K562 (cell line): ENCODE measurements at regions not wholly inside any gene's neighbourhood (a gene's known extent, or its start where the extent isn't known, plus 50 kb on each side); places are given as distances from the start of the nearest gene placed in this dataset.

Source experiments
- ATAC-seq: fragments of 200-7000 bp; cut with Tn5 transposase; 3 replicates; pipeline ENCODE4 v1.9.1; 2020; ENCODE audit warnings: moderate library complexity
- BruUV-seq: library from RNA; stranded (reverse); fragments of 400-500 nt; replicated peaks from 2 replicates; lab custom pipeline; 2021; lab: Mats Ljungman, UMichigan
- CTCF ChIA-PET: fragments of 300-600 bp; formaldehyde crosslinking; extraction: SDS; loops from one replicate; lab custom pipeline; 2021; ENCODE audit warnings: low intra/inter-chr PET ratio; lab: Yijun Ruan, JAX
- POLR2A ChIA-PET: fragments of 300-600, 350-650 bp; sonication (Branson Sonifier 250); formaldehyde crosslinking; extraction: SDS; loops from one replicate; lab custom pipeline; 2021; ENCODE audit warnings: antibody characterized with exemption, inconsistent platforms; lab: Yijun Ruan, JAX
- DNase-seq, 4 experiments: peaks; one replicate each; pipeline versions ENCODE4 v3.0.0 to v3.0.0-alpha.2; 2011 to 2018; ENCODE audit warnings: low spot score in 3 of 4, mixed read lengths in 3 of 4; ENCODE audit errors: extremely low read depth in 1 of 4
- FAIRE-seq: peaks from 2 replicates; lab custom pipeline; 2011; peaks lifted over from hg19 to GRCh38; lab: Jason Lieb, UNC
- H2AFZ ChIP-seq: 2 replicates; pipeline ENCODE4 v1.6.0; 2011; ENCODE audit warnings: low read depth, low read length, control low read depth, inconsistent platforms
- H3K27ac ChIP-seq: fragments of 200-600 bp; 3 replicates; pipeline ENCODE4 v1.8.0; 2011; ENCODE audit warnings: low read depth, mild to moderate bottlenecking, control low read depth, inconsistent platforms, low read length, moderate library complexity, mixed read lengths; ENCODE audit errors: extremely low read depth
- H3K27me3 ChIP-seq, 2 experiments: fragments of 300-600 bp in 1 of 2; 2 replicates in 1 of 2; 3 replicates in 1 of 2; pipeline versions ENCODE4 v1.6.0 to v1.8.0; 2011; ENCODE audit warnings: inconsistent platforms in 2 of 2, low read length in 2 of 2, mild to moderate bottlenecking in 1 of 2, mixed read lengths in 1 of 2, moderate library complexity in 1 of 2; ENCODE audit not compliant: control insufficient read depth in 2 of 2, insufficient read depth in 2 of 2
- H3K36me3 ChIP-seq: fragments of 300-600 bp; 3 replicates; pipeline ENCODE4 v1.8.0; 2011; ENCODE audit warnings: mild to moderate bottlenecking, low read length, inconsistent platforms; ENCODE audit not compliant: control insufficient read depth, insufficient read depth
- H3K4me1 ChIP-seq, 2 experiments: fragments of 200-600 bp in 1 of 2; replicated peaks in 1 of 2; 2 replicates in 1 of 2; 3 replicates in 1 of 2; pipeline versions ENCODE4 v1.5.1 to v1.8.0; 2011; ENCODE audit warnings: inconsistent platforms in 2 of 2, low read length in 2 of 2, mild to moderate bottlenecking in 1 of 2, mixed read lengths in 1 of 2, moderate library complexity in 1 of 2; ENCODE audit not compliant: control insufficient read depth in 2 of 2, insufficient read depth in 2 of 2
- H3K4me2 ChIP-seq: 2 replicates; pipeline ENCODE4 v1.6.1; 2011; ENCODE audit warnings: low read length, control low read depth, inconsistent platforms, mixed read lengths; ENCODE audit not compliant: insufficient read depth
- H3K4me3 ChIP-seq: fragments of 200-600 bp; sonication (generic), shearing (Covaris generic); 2 replicates; pipeline ENCODE4 v1.5.1; 2016; ENCODE audit warnings: control low read depth, inconsistent platforms
- H3K79me2 ChIP-seq: fragments of 200-600 bp; 3 replicates; pipeline ENCODE4 v1.8.0; 2011; ENCODE audit warnings: low read length, inconsistent platforms; ENCODE audit not compliant: control insufficient read depth, insufficient read depth
- H3K9ac ChIP-seq, 2 experiments: 2 replicates each; pipeline versions ENCODE4 v1.6.0 to v1.6.1; 2011; ENCODE audit warnings: low read depth in 2 of 2, low read length in 2 of 2, control low read depth in 1 of 2, inconsistent platforms in 1 of 2, mild to moderate bottlenecking in 1 of 2, mixed read lengths in 1 of 2; ENCODE audit not compliant: insufficient read depth in 1 of 2
- H3K9me1 ChIP-seq: one replicate; pipeline ENCODE4 v1.6.0; 2011; ENCODE audit warnings: inconsistent platforms, mild to moderate bottlenecking, low read length, moderate library complexity; ENCODE audit not compliant: control insufficient read depth, insufficient read depth
- H3K9me3 ChIP-seq: replicated peaks from 2 replicates; pipeline ENCODE4 v1.5.1; 2011; ENCODE audit warnings: low read depth, low read length, inconsistent platforms; ENCODE audit not compliant: control insufficient read depth, insufficient read depth
- H4K20me1 ChIP-seq: replicated peaks from 2 replicates; pipeline ENCODE4 v1.6.1; 2011; ENCODE audit warnings: low read length, inconsistent platforms, mixed read lengths; ENCODE audit not compliant: control insufficient read depth, insufficient read depth
- BCOR ChIP-seq: fragments of 450-650 bp; IDR thresholded peaks from 2 replicates; pipeline ENCODE4 v1.6.1; 2016
- CHD2 ChIP-seq: IDR thresholded peaks from 2 replicates; pipeline ENCODE4 v1.6.1; 2011; ENCODE audit warnings: low read depth, low read length
- E2F3 ChIP-seq: fragments of 250-450 bp; sonication (Bioruptor Pico); IDR thresholded peaks from 2 replicates; pipeline ENCODE4 v1.4.0; 2020; ENCODE audit warnings: mild to moderate bottlenecking
- IRF2 ChIP-seq: sonication (generic); formaldehyde crosslinking; IDR thresholded peaks from 2 replicates; pipeline ENCODE4 v1.8.1; 2022; ENCODE audit warnings: mild to moderate bottlenecking, missing genetic modification reagents
- MYBL2 ChIP-seq, 2 experiments: fragments of 450-650 bp in 1 of 2; sonication (generic) in 1 of 2; formaldehyde crosslinking in 1 of 2; IDR thresholded peaks; 2 replicates each; pipeline versions ENCODE4 v1.6.1 to v1.8.1; 2017 to 2022; ENCODE audit warnings: borderline replicate concordance in 1 of 2, inconsistent platforms in 1 of 2, low read depth in 1 of 2, mild to moderate bottlenecking in 1 of 2, missing genetic modification reagents in 1 of 2, moderate library complexity in 1 of 2
- NBN ChIP-seq: fragments of 450-650 bp; IDR thresholded peaks from 2 replicates; pipeline ENCODE4 v1.6.1; 2016; ENCODE audit warnings: low read depth, mild to moderate bottlenecking
- POLR2B ChIP-seq: fragments of 450-650 bp; IDR thresholded peaks from 2 replicates; pipeline ENCODE4 v1.6.1; 2018; ENCODE audit warnings: low read depth; ENCODE audit not compliant: partially characterized antibody
- RB1 ChIP-seq: fragments of 450-650 bp; IDR thresholded peaks from 2 replicates; pipeline ENCODE4 v1.6.1; 2017; ENCODE audit warnings: low read depth, mild to moderate bottlenecking
- ZNF561 ChIP-seq: fragments of 450-650 bp; formaldehyde crosslinking; conservative IDR thresholded peaks from 2 replicates; pipeline ENCODE4 v1.4.0; 2020; ENCODE audit warnings: mild to moderate bottlenecking, moderate library complexity
- WGBS: fragments of 100-300 bp; shearing (Covaris generic); methylation state at CpG from one replicate; pipeline ENCODE4 v1.1.6; 2016; ENCODE audit warnings: low coverage, mixed read lengths; ENCODE audit not compliant: insufficient coverage; ENCODE audit errors: missing lambda C conversion rate; 5-methylcytosine and 5-hydroxymethylcytosine counted together
- in situ Hi-C: fragments of 300-500 bp; cut with MboI; formaldehyde crosslinking; loops from 4 replicates; pipeline ENCODE4 v1.15.0; 2018; ENCODE audit warnings: inconsistent platforms, mixed read lengths
- intact Hi-C: fragments of 100-400 bp; cut with micrococcal nuclease; formaldehyde crosslinking; loops from 2 replicates; pipeline ENCODE4 v1.14.2; 2022
- TF ChIP-seq, protein P1 (sequence below): fragments of 450-650 bp; IDR thresholded peaks from 2 replicates; pipeline ENCODE4 v1.6.1; 2017; ENCODE audit warnings: antibody characterized with exemption, mild to moderate bottlenecking

- H3K36me3 ChIP-seq: no peaks in the 10 kb centered on the region
- POLR2A ChIA-PET: interaction anchor here (0.6 kb wide), 1 partner anchor 65 kb away, joined by 3 read pairs; no protein-coding TSS in a partner anchor
- no peaks in the 10 kb centered on the region for H3K79me2 ChIP-seq
- BruUV-seq: no TSS peak
- H3K4me1 ChIP-seq: no peaks in the 10 kb centered on the region
- no peaks in the 10 kb centered on the region for H3K9me3 ChIP-seq
- ATAC-seq (no peak), DNase-seq (no peak), FAIRE-seq (no peak)
- no peak overlapping the region for H3K9ac ChIP-seq
- H3K4me3 ChIP-seq: no peak overlapping the region
- WGBS: 0% methylated on average over 2 of the region's 2 CpGs
- intact Hi-C loops (no loop called here), in situ Hi-C loops (no loop called here)
- no peak overlapping the region for H3K27ac ChIP-seq
- TF ChIP-seq, protein P1, sequence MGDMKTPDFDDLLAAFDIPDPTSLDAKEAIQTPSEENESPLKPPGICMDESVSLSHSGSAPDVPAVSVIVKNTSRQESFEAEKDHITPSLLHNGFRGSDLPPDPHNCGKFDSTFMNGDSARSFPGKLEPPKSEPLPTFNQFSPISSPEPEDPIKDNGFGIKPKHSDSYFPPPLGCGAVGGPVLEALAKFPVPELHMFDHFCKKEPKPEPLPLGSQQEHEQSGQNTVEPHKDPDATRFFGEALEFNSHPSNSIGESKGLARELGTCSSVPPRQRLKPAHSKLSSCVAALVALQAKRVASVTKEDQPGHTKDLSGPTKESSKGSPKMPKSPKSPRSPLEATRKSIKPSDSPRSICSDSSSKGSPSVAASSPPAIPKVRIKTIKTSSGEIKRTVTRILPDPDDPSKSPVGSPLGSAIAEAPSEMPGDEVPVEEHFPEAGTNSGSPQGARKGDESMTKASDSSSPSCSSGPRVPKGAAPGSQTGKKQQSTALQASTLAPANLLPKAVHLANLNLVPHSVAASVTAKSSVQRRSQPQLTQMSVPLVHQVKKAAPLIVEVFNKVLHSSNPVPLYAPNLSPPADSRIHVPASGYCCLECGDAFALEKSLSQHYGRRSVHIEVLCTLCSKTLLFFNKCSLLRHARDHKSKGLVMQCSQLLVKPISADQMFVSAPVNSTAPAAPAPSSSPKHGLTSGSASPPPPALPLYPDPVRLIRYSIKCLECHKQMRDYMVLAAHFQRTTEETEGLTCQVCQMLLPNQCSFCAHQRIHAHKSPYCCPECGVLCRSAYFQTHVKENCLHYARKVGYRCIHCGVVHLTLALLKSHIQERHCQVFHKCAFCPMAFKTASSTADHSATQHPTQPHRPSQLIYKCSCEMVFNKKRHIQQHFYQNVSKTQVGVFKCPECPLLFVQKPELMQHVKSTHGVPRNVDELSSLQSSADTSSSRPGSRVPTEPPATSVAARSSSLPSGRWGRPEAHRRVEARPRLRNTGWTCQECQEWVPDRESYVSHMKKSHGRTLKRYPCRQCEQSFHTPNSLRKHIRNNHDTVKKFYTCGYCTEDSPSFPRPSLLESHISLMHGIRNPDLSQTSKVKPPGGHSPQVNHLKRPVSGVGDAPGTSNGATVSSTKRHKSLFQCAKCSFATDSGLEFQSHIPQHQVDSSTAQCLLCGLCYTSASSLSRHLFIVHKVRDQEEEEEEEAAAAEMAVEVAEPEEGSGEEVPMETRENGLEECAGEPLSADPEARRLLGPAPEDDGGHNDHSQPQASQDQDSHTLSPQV: no peak
- TF ChIP-seq E2F3: no peak
- no peak for TF ChIP-seq NBN
- no peak for TF ChIP-seq BCOR
- no peak for TF ChIP-seq POLR2B
- TF ChIP-seq MYBL2 (IDR thresholded peaks at IDR 0.05; ENCODE audit: low read depth): no peak
- TF ChIP-seq MYBL2 (CRISPR knock-in tag; IDR thresholded peaks at IDR 0.05; ENCODE audit: borderline replicate concordance): no peak
- no peak for TF ChIP-seq CHD2
- no peak for TF ChIP-seq IRF2
- no peak for TF ChIP-seq RB1
- TF ChIP-seq ZNF561 (CRISPR knock-in tag): no peak
- no peaks in the 10 kb centered on the region for H3K27me3 ChIP-seq
- no peak overlapping the region for H2AFZ ChIP-seq
- H3K9me1 ChIP-seq: no peaks in the 10 kb centered on the region
- no peak overlapping the region for H3K4me2 ChIP-seq
- CTCF ChIA-PET: no interaction called here
- H4K20me1 ChIP-seq: no peaks in the 10 kb centered on the region
These were observed 544.4 kb downstream of the PLPP3 start for GRCh38 chr1:56034847-56035481.
